ENCODE measurements at regions not wholly inside any gene's neighbourhood (a gene's known extent, or its start where the extent isn't known, plus 50 kb on each side); places are given as distances from the start of the nearest gene placed in this dataset.

DNA sequence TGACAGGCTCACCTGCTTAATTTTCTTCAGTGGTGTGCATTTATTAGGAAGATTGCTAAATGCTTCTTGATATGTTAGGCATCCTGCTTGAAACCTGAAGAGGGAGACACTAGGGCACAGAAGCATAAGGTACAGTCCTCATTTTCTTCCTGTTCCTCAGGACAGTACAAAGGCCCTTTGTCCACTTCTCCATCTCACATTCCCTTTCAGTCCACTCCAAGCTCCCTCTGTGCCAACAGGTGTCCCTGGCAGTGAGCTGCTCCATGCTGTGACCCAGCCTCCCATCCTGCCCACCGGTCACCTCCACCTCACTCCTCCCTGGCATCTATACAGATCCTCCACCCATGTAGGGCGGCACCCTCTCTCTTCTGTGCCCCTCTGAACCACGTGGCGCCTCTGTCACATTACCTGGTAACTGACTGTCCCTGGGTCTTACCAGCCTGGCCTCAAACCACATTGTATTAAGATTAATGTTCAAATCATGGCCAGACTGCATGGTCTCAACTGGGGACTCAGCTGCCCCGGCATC is 162.8 kb downstream of the VAPA start:
- H3K4me3 ChIP-seq (ENCODE audit: low read depth, low read length): no peak overlapping the region
- TF ChIP-seq, protein P1, sequence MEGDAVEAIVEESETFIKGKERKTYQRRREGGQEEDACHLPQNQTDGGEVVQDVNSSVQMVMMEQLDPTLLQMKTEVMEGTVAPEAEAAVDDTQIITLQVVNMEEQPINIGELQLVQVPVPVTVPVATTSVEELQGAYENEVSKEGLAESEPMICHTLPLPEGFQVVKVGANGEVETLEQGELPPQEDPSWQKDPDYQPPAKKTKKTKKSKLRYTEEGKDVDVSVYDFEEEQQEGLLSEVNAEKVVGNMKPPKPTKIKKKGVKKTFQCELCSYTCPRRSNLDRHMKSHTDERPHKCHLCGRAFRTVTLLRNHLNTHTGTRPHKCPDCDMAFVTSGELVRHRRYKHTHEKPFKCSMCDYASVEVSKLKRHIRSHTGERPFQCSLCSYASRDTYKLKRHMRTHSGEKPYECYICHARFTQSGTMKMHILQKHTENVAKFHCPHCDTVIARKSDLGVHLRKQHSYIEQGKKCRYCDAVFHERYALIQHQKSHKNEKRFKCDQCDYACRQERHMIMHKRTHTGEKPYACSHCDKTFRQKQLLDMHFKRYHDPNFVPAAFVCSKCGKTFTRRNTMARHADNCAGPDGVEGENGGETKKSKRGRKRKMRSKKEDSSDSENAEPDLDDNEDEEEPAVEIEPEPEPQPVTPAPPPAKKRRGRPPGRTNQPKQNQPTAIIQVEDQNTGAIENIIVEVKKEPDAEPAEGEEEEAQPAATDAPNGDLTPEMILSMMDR (IDR thresholded peaks at IDR 0.05; ENCODE audit: borderline replicate concordance, insufficient read depth, low read depth, low read length): no peak

DNA sequence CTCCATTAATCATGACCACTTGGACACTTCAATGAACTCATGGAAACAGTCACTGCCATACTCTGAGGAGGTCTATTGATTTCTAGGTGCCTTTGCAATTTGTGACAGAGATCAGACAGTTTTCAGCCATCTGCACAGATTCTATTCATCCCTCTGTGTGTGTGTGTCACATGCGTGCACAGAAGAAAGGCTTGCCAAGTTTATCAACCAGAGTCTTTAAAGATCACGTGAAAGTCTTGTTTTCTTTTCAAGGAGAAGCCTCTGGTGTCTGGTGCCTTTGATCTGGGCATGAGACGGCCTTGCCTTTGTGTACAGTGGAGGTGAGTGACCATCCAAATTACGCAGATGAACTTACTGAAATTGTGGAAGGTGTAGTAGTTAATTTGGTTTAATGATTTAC is 164.2 kb downstream of the VAPA start:
- TF ChIP-seq, protein P1 (IDR thresholded peaks at IDR 0.05; ENCODE audit: borderline replicate concordance, insufficient read depth, low read depth, low read length): no peak
- H3K4me3 ChIP-seq (ENCODE audit: low read depth, low read length): no peak overlapping the region

DNA sequence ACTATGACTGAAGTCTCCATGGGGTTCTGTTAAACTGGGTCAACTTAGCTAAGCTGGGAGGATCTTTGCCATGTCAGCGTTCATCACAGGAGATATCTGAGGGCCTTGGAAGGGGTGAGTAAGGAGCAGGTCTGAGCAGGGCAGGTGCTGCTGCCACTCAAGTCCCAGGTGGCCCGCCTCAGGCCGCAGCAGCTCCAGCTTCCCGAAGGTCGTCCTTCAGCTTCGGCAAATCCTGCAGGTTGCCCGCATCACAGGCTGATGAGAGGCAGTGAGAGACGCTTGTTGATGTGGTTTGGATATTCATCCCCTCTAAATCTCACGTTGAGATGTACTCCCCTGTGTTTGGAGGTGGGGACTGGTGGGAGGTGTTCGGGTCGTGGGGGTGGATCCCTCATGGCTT is 166.6 kb downstream of the VAPA start:
- TF ChIP-seq, protein P1 (IDR thresholded peaks at IDR 0.05; ENCODE audit: borderline replicate concordance, insufficient read depth, low read depth, low read length): no peak
- H3K4me3 ChIP-seq (ENCODE audit: low read depth, low read length): no peak overlapping the region

DNA sequence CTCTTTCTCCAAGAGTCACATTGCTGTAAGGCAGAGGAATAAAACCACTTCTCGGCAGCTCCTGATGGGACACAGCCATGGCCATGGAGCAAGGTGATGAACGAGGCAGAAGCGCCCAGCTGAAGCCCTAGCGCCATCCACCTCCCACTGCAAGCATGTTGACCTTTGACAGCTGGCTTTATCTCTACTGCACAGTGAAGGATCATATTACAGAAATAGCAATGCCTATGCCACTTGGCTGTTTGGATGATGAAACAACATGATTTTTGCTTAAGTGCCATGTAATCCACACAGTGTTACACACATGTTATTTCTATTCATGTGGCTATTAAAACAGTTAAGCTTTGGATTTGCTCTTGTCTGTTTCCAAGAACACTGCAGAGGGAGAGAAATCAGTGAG is 167.7 kb downstream of the VAPA start:
- H3K4me3 ChIP-seq (ENCODE audit: low read depth, low read length): no peak overlapping the region
- TF ChIP-seq, protein P1 (IDR thresholded peaks at IDR 0.05; ENCODE audit: borderline replicate concordance, insufficient read depth, low read depth, low read length): no peak

DNA sequence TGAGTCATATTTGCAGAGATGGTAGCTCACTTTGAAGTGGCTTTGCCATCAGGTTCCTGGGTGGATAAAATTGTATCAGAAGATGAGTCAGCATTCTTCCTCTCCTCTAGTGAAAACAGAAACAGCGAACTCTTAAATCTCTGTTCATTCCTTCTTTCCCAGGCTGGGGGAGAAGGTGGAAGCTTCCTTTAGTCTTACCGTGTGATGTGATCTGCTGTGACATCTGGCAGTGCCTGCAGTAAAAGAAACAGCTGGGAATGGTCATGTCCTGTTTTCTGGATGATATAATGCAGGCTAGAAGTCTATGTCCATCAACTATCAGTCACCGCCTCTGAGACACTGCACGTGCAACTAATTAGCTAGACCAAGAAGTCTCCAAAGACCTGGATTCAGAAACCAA is 171.6 kb downstream of the VAPA start:
- TF ChIP-seq, protein P1 (IDR thresholded peaks at IDR 0.05; ENCODE audit: borderline replicate concordance, insufficient read depth, low read depth, low read length): no peak
- no peak overlapping the region for H3K4me3 ChIP-seq (ENCODE audit: low read depth, low read length)

DNA sequence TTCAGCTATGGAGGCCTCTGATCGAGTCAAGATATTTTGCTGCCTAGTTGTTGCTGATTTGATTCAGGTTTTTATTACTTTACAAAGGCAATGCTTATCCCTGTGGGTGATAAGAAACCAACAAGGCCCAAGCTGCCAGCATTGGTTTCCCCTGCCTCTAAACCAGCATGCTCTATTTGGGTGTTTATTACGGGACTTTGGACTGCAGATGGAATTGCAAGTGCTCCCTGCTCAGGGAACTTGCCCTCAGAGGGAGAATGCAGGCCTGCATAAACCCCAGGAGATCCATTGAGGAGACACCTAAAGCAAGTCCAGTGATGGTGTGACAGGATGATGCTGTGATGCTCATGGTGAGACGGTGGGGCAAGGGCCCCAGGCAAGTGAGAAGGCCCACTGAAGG is 172.1 kb downstream of the VAPA start:
- TF ChIP-seq, protein P1 (IDR thresholded peaks at IDR 0.05; ENCODE audit: borderline replicate concordance, insufficient read depth, low read depth, low read length): no peak
- no peak overlapping the region for H3K4me3 ChIP-seq (ENCODE audit: low read depth, low read length)

DNA sequence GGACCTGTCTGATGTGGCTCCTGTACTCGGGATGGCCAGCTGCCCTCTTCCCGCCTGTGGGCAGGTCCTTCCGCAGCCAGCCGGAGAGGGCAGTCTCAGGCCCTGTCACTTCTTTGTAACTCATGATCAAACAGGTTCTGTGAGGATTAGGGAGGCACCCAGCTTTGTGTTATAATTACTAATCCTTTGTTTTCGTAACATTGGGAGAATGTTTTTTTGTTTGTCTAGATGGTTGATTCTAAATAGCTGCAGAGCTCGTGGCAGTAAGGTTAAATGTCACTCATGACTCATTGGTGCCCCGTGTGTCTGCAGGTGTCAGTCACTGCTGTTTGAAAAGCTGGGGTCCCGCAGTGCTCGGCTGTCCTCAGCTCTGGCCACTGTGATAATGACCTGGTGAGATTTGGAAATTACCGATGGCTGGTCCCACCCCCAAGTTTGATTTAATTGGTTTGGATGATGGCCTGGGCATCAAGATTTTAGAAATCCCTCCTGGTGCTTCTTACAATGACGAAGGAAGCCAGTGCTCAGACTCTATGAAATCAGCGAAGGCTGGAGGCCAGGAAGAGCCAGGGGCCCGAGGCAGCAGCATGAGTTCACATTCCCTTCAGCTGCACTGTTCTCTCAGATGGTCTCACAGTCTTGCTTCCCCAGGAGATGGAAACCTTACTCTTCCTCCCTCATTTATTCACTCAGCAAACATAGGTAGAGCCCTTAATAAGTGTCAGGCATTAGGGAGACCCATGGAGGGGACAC is 172.8 kb downstream of the VAPA start:
- no peak overlapping the region for H3K4me3 ChIP-seq (ENCODE audit: low read depth, low read length)
- TF ChIP-seq, protein P1 (IDR thresholded peaks at IDR 0.05; ENCODE audit: borderline replicate concordance, insufficient read depth, low read depth, low read length): no peak
